ENCODE measurements at regions not wholly inside any gene's neighbourhood (a gene's known extent, or its start where the extent isn't known, plus 50 kb on each side); places are given as distances from the start of the nearest gene placed in this dataset.

- no peak for DNase-seq (ENCODE audit: extremely low read depth, low read depth)
Measured at GRCh38 chr7:46744957-46745706, 824.1 kb upstream of the IGFBP3 start.

GRCh38 chr7:46742601-46743000, 821.5 kb upstream of the IGFBP3 start:
- DNase-seq (ENCODE audit: extremely low read depth, low read depth): no peak

DNA sequence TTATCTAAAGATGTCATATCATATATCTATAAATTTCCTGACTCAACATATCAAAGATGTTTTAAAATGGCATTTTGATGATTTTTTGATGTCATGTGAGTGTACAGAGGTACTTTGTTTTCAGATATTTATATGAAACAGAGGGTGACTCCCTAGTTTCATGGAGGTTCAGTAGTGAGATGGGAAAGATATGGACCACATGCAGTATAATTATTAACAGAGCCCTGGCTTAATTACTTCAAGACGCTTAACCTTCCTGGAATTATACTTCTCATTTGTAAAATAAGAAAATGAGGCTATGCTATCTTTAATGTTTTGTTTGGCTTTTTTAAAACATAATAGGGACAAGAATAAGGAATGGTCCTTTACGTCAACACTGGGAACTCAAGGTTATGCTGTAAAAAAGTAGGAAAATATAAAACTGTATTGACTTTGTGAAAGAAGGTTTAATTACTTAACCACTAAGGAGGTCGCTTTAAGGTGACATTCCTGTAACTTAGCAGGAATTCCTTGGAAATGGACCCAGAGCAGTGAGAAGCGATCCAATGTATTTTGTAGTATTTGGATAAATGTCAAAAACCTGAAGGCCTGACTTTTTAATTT, 821.0 kb upstream of the IGFBP3 start:
- DNase-seq (ENCODE audit: extremely low read depth, low read depth): no peak

- DNase-seq (ENCODE audit: extremely low read depth, low read depth): no peak
Measured at GRCh38 chr7:46741181-46741580, 820.1 kb upstream of the IGFBP3 start.

DNA sequence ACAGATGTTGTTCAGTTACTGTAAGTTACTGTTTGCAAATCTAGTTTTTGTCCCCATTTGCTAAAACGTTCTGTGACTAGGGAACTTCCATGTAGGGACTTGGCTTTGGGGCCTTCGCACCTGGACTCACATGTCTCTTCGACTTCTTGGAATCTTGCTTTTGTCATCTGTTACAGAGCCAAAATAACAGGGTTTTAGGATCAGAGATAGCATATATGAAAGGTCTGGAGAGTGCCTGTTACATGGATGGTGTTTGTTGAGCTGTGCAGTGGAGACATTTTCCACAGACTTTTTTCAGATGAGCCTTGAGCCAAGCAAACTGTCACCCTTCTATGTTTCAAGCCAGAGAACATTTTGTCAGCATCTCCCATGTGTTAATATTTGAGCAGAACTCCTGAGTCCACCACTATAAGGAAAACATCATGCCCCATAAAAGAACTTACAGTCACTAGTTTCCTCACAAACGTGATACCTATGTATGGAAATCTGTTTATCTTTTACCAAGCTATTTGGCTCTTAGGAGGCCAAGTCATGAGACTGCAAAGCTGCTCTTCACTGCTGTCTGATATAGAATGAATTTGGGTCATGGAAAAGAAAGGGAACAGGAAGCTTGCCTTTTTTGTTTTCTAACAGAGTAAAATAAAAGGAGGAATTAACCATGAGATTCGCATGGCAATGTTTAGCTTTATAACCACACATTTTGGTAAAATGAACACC, 818.6 kb upstream of the IGFBP3 start:
- no peak for DNase-seq (ENCODE audit: extremely low read depth, low read depth)

GRCh38 chr7:46738796-46739195, 817.7 kb upstream of the IGFBP3 start:
- no peak for DNase-seq (ENCODE audit: extremely low read depth, low read depth)

DNA sequence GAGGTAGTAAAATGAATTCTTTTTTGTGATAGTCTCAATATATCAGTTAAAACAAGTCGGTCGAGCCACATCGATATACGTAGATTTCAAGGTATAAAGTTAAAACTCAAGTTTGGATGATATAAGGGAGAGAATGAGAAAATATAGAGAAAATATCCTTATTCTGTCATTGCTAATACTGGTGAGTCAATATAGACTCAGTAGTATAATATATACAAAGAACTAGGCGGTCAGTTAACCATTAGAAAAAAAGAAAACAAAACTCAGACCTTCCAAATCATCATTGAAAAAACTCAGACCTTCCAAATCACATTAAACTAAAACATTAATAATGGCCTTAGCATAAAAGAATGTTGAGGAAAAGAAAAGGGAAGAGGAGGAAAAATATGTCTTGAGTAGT, 817.1 kb upstream of the IGFBP3 start:
- DNase-seq (ENCODE audit: extremely low read depth, low read depth): no peak

DNA sequence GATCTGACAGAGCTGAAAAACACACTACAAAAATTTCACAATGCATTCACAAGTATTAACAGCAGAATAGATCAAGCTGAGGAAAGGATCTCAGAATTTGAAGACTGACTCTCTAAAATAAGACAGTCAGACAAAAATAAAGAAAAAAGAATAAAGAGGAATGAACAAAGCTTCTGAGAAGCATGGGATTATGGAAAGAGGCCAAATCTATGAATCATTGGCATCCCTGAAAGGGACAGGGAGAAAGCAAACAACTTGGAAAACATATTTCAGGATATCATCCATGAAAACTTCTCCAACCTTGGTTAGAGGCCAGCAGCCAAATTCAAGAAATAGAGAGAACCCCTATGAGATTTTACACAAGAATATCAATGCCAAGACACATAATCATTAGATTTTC, 804.8 kb upstream of the IGFBP3 start:
- DNase-seq (ENCODE audit: extremely low read depth, low read depth): no peak

DNA sequence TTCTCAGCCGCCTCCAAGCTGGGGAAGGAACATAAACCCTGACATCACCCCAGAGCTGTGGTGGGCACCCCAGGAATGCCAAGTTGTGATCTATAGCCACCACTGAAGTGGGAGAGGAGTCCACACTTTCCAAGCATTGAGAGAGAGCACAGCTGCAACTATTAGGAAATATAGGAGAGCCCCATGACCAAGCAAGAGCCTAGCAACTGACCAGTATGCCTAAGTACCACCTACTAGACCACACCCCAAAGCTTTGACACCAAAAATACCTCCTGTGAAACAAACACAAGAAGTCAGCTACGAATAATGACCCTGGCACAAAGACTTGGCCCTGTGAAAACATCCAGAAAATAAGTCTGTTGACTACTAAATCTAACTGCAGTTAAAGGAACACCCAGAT, 804.1 kb upstream of the IGFBP3 start:
- DNase-seq (ENCODE audit: extremely low read depth, low read depth): no peak

- no peak for DNase-seq (ENCODE audit: extremely low read depth, low read depth)
Measured at GRCh38 chr7:46723742-46724141, 802.7 kb upstream of the IGFBP3 start.

DNA sequence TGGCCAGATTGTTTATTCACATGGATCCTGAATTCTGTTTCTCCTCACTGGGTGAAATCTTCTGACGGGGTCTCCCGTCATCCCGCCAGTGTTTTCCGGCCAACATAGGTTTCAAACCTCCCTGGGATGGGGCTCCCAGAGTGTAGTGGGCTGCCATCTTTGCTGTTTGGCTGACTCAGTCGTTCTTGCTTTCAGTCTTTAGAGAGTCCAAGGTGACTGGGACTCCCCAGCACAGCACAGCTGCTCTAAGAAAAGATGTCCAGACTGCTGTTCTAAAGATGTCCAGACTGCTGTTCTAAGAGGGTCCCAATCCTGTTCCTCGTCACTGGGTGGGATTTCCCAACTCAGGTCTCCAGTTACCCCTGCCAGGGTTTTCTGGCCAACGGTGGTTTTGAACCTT, 801.9 kb upstream of the IGFBP3 start:
- DNase-seq (ENCODE audit: extremely low read depth, low read depth): no peak

DNA sequence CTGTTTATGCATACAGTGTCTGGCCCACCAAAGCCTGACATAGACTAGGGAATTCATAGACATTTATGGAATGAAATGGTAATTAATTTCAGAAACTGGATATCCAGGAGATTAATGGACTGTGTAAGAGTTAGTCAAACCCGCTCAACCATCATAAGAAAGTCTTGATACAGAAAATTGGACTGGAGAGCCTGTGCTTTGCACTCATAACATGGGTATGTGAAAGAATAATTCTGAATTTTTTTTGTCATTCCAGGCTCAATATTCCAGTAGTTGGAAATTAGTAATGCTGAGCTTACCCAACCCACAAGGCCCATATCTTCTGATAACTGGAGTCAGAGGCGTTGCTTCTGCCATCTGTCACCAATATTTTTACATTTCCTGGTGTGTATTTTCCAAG, 799.7 kb upstream of the IGFBP3 start:
- no peak for DNase-seq (ENCODE audit: extremely low read depth, low read depth)

GRCh38 chr7:46719616-46720015, 798.5 kb upstream of the IGFBP3 start:
- DNase-seq (ENCODE audit: extremely low read depth, low read depth): no peak

DNA sequence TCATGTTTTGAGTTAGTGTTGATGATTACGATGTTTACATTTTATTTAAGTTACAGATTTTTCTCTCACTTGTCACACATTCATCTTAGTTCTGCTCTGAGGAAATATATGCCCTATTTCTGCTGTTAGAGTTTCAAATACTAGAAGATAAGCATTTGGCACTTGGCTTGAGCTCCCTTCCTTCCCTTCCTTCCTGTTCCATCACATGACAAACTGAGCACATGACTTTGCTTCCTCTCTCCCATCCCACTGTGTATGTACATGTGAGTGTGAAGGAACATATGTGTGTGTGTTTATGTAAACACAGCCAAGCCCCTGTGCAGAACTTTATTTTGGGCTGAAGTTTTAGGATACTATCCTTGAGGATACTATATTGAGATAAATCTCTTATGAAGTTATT, 795.9 kb upstream of the IGFBP3 start:
- no peak for DNase-seq (ENCODE audit: extremely low read depth, low read depth)

GRCh38 chr7:46715579-46715978, 794.5 kb upstream of the IGFBP3 start:
- no peak for DNase-seq (ENCODE audit: extremely low read depth, low read depth)

DNA sequence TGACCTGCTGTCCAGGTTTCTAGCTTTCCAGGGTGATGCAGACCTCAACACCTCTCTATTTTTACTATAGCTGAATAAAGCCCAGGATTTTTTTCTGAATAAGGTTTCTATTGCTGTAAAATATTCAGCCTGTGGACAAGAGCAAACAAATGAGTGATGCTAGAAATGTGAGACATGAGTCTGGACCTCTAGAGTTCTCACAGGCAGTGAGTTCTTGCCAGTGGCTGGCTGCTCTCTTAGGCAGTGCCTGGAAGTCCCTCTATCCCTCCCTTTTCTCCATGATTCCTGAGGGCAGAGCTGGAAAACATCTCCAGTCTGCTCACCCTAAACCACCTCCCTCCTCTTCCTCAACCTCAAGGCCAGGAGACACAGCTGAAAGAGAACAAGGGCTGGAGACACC, 793.8 kb upstream of the IGFBP3 start:
- no peak for DNase-seq (ENCODE audit: extremely low read depth, low read depth)

DNA sequence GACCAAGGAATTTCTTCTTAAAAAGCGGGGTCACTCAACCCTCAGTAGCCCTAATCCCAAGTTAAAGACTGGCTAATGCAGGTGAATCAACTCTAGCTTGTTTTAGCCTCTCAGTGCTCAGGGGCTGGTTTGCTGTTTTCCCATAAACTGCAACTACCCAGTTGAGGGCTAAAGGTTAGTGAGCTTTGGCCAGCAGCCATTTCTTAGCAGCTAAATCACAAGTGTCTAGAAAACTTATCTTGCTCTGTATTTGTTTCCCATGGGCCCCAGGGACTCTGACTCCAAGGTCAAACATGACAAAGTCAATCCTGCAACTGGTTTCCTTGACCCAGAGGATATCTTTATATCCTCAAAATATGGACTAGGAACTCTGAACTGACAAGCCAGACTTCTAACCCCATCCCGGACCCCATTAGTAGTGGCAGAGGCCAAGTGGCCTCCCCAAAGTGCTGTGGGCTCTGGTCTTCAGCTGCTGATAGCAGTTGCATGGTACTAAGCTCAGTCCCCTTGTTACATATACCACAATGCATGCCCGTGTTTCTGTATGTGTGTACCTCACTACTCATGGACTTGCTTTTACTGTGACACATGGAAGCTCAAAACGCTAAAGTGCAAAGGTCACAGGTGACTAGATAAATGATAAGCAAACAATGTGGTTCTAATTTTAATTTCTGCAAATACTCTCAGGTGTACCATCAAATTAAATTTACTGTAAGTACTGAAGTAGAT, 793.0 kb upstream of the IGFBP3 start:
- DNase-seq (ENCODE audit: extremely low read depth, low read depth): no peak

DNA sequence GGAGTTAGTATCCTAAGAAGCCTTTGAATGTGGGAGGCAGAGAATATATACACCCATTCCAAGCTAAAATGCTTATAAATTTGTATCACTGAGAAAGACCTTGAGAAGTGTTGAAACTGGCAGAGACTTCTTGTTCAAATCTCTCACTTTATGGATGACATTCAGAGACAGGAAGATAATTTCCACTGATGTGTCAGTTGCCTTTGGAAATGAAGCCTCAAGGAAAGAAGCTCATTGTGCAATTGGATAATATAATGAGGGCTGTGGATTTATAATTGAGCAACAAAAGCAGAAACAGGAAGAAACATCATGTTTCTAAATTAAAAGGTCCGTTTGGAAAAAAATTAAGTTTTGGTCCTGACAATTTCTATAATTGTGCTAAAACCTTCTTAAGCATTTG, 789.9 kb upstream of the IGFBP3 start:
- DNase-seq (ENCODE audit: extremely low read depth, low read depth): no peak

GRCh38 chr7:46707973-46708372, 786.9 kb upstream of the IGFBP3 start:
- DNase-seq (ENCODE audit: extremely low read depth, low read depth): no peak

DNA sequence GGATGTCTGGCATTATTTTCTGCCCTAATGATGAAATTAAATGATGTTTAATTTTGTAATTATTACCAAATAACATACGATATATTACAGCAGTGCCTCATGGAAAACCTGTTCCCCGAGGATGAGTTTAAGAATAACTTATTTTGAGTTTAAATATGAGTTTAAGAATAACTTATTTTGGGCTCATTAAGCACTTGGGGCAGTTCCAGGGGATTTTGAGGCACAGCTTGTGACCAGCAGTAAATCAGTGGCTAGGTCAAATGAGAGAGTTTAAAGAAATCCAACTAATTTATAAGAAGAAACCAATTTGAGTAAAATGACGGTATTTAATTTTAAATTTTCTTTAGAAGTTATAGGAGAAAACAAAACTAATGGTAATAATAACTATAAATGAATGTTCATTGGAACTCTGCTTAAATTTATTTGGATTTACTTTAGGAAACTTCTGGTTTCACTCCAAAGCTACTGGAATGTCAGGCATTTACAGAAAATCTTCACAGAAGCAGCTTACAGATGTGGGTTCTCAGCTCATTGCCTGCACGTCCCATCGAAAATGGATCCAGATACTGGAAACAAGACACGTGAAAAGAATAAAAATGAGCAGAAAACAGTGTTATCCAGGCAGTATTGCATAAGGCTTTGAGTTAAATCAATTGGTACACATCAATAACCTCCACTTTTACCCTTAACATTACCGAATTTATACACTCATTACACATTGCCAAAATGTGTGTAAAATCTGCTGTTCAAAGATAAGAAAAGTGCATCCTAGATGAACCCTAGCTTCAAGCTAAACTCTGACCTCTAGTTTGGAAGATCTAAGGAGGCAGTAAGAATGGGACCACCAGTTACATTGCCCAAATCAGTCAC, 784.5 kb upstream of the IGFBP3 start:
- no peak for DNase-seq (ENCODE audit: extremely low read depth, low read depth)

Measured in NCI-H460 (cell line).